ENCODE measurements at regions not wholly inside any gene's neighbourhood (a gene's known extent, or its start where the extent isn't known, plus 50 kb on each side); places are given as distances from the start of the nearest gene placed in this dataset.

GRCh38 chr1:181314959-181315358 lies 168.4 kb upstream of the CACNA1E start:
- Histone ChIP-seq H3K4me1 (peaks cover 0 to 17% (median 0%) of the 10 kb centered on the region in 4 donors), H3K4me3 (no peak overlapping the region), H3K27ac (no peak overlapping the region), H3K36me3 (no peaks in the 10 kb centered on the region), H3K27me3 (peaks cover 0 to 59% of the 10 kb centered on the region in 2 donors), H3K9me3 (no peaks in the 10 kb centered on the region)
- WGBS, 2 donors: 15 to 17% methylated on average over 6 of the region's 6 CpGs
- no peak for DNase-seq (ENCODE audit: low spot score in 2 of 2)
- no peak for TF ChIP-seq CTCF (IDR thresholded peaks at IDR 0.05)
- TF ChIP-seq POLR2A (IDR thresholded peaks at IDR 0.05): no peak
- TF ChIP-seq EP300 (IDR thresholded peaks at IDR 0.05): no peak

- no peaks in the 10 kb centered on the region for H3K9me3 ChIP-seq
- WGBS, 2 donors: 1 to 3% methylated on average over 29 to 32 of the region's 32 CpGs
- no peaks in the 10 kb centered on the region for H3K36me3 ChIP-seq
- H3K4me1 ChIP-seq: peaks cover 0 to 17% (median 0%) of the 10 kb centered on the region in 4 donors
- no peak overlapping the region for H3K27ac ChIP-seq
- TF ChIP-seq CTCF (IDR thresholded peaks at IDR 0.05) (no peak), EP300 (IDR thresholded peaks at IDR 0.05) (no peak)
- H3K27me3 ChIP-seq: peaks cover 0 to 67% of the 10 kb centered on the region in 2 donors
- no peak overlapping the region for H3K4me3 ChIP-seq
- DNase-seq (ENCODE audit: low spot score in 2 of 2): no peak
Observed at GRCh38 chr1:181317261-181317930, 165.9 kb upstream of the CACNA1E start.

GRCh38 chr1:181318022-181318857 lies 165.1 kb upstream of the CACNA1E start:
- TF ChIP-seq POLR2A (IDR thresholded peaks at IDR 0.05) (no peak), EP300 (IDR thresholded peaks at IDR 0.05) (no peak), CTCF (IDR thresholded peaks at IDR 0.05) (no peak)
- no peak for DNase-seq (ENCODE audit: low spot score in 2 of 2)
- Histone ChIP-seq H3K27ac (no peak overlapping the region), H3K36me3 (no peaks in the 10 kb centered on the region), H3K9me3 (no peaks in the 10 kb centered on the region), H3K27me3 (peaks cover 0 to 63% of the 10 kb centered on the region in 2 donors), H3K4me3 (no peak overlapping the region), H3K4me1 (peaks cover 0 to 17% (median 0%) of the 10 kb centered on the region in 4 donors)
- WGBS, 2 donors: 1 to 2% methylated on average over 41 to 59 of the region's 59 CpGs

GRCh38 chr1:181318858-181319235 lies 164.5 kb upstream of the CACNA1E start:
- 6 to 11% methylated on average over 12 of the region's 12 CpGs for WGBS, 2 donors
- H3K36me3 ChIP-seq: no peaks in the 10 kb centered on the region
- no peaks in the 10 kb centered on the region for H3K9me3 ChIP-seq
- peaks cover 0 to 57% of the 10 kb centered on the region in 2 donors for H3K27me3 ChIP-seq
- TF ChIP-seq CTCF (IDR thresholded peaks at IDR 0.05) (no peak), POLR2A (IDR thresholded peaks at IDR 0.05) (no peak), EP300 (IDR thresholded peaks at IDR 0.05) (no peak)
- DNase-seq (ENCODE audit: low spot score in 2 of 2): no peak
- no peak overlapping the region for H3K4me3 ChIP-seq
- H3K27ac ChIP-seq: no peak overlapping the region
- H3K4me1 ChIP-seq: peaks cover 0 to 17% (median 0%) of the 10 kb centered on the region in 4 donors

- DNase-seq (ENCODE audit: low spot score in 2 of 2): no peak
- Histone ChIP-seq H3K27ac (no peak overlapping the region), H3K36me3 (no peaks in the 10 kb centered on the region), H3K4me3 (no peak overlapping the region), H3K4me1 (peaks cover 0 to 17% (median 0%) of the 10 kb centered on the region in 4 donors), H3K27me3 (peaks cover 0 to 55% of the 10 kb centered on the region in 2 donors), H3K9me3 (no peaks in the 10 kb centered on the region)
- 66 to 67% methylated on average over 3 of the region's 3 CpGs for WGBS, 2 donors
- TF ChIP-seq EP300 (IDR thresholded peaks at IDR 0.05): no peak
- no peak for TF ChIP-seq CTCF (IDR thresholded peaks at IDR 0.05)
- no peak for TF ChIP-seq POLR2A (IDR thresholded peaks at IDR 0.05)
Observed at GRCh38 chr1:181319907-181320306, 163.4 kb upstream of the CACNA1E start.

Measured in tibial nerve (tissue), 4 donors.